Fibroblast of lung (primary cell): ENCODE measurements at regions not wholly inside any gene's neighbourhood (a gene's known extent, or its start where the extent isn't known, plus 50 kb on each side); places are given as distances from the start of the nearest gene placed in this dataset.

ENCODE experiments used
- EZH2 ChIP-seq: IDR thresholded peaks from 2 replicates; pipeline ENCODE4 v1.5.1; 2012; ENCODE audit warnings: low read length, control low read depth, mild to moderate bottlenecking; ENCODE audit errors: missing control alignments
- TF ChIP-seq, protein P1 (sequence below), 2 donors: IDR thresholded peaks in 1 of 2; conservative IDR thresholded peaks in 1 of 2; 1 replicate in 1 of 2; 2 replicates in 1 of 2; pipeline ENCODE4 v1.5.1; 2011 to 2012; ENCODE audit warnings: low read length in 2 of 2, control low read depth in 1 of 2, inconsistent platforms in 1 of 2, low read depth in 1 of 2, mild to moderate bottlenecking in 1 of 2

DNA sequence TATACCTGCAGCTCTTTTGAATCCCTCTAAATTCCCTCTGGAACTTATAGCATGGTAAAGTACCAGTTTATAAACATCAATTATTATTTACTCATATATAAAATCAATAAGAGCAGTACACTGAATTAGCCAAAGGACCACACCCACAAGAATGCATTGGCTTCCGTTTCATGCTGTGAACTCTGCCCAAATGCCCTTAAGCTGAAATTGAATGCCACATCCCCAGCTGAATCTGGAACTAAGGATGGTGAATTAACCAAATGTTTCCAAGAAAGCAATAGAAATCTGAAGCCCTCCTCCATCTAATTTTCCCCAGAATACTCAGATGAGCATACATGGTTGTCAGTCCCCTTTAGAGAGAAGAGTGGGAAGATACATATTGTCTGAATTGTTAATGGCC, 436.4 kb upstream of the FTMT start:
- TF ChIP-seq, protein P1, sequence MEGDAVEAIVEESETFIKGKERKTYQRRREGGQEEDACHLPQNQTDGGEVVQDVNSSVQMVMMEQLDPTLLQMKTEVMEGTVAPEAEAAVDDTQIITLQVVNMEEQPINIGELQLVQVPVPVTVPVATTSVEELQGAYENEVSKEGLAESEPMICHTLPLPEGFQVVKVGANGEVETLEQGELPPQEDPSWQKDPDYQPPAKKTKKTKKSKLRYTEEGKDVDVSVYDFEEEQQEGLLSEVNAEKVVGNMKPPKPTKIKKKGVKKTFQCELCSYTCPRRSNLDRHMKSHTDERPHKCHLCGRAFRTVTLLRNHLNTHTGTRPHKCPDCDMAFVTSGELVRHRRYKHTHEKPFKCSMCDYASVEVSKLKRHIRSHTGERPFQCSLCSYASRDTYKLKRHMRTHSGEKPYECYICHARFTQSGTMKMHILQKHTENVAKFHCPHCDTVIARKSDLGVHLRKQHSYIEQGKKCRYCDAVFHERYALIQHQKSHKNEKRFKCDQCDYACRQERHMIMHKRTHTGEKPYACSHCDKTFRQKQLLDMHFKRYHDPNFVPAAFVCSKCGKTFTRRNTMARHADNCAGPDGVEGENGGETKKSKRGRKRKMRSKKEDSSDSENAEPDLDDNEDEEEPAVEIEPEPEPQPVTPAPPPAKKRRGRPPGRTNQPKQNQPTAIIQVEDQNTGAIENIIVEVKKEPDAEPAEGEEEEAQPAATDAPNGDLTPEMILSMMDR (conservative IDR thresholded peaks at IDR 0.05 in 1 of 2, IDR thresholded peaks at IDR 0.05 in 1 of 2; ENCODE audit: low read depth in 1 of 2, low read length in 2 of 2) = no peak
- no peak for TF ChIP-seq EZH2
